PC-9 (cell line): ENCODE measurements at regions not wholly inside any gene's neighbourhood (a gene's known extent, or its start where the extent isn't known, plus 50 kb on each side); places are given as distances from the start of the nearest gene placed in this dataset.
A peak's percentile ranks its signal among the peaks of the same experiment; 100 is the strongest.

Experiments used
- BruUV-seq: library from RNA; stranded (reverse); fragments of 400-500 nt; replicated peaks from 2 replicates; lab custom pipeline; 2021; lab: Mats Ljungman, UMichigan
- CTCF ChIA-PET: fragments of 300-600 bp; sonication (Branson Sonifier 250); formaldehyde crosslinking; loops from one replicate; lab custom pipeline; 2022; ENCODE audit warnings: antibody characterized with exemption; lab: Charles Lee
- POLR2A ChIA-PET: fragments of 300-600 bp; sonication (Branson Sonifier 250); formaldehyde crosslinking; loops from one replicate; lab custom pipeline; 2022; ENCODE audit warnings: antibody characterized with exemption; ENCODE audit not compliant: unreplicated experiment; lab: Charles Lee
- DNase-seq, 2 experiments: peaks; one replicate each; pipeline versions ENCODE4 v3.0.0 to v3.0.0-alpha.2; 2015 to 2022; ENCODE audit warnings: mixed read lengths in 1 of 2
- H2AFZ ChIP-seq: fragments of 200-600 bp; sonication (generic); 2 replicates; pipeline ENCODE4 v1.8.1; 2017; ENCODE audit warnings: antibody characterized with exemption
- H3F3A ChIP-seq: fragments of 200-600 bp; sonication (generic); 2 replicates; pipeline ENCODE4 v1.8.1; 2017; ENCODE audit warnings: antibody characterized with exemption, mild to moderate bottlenecking, low read depth; ENCODE audit not compliant: insufficient read depth
- H3K27ac ChIP-seq: fragments of 200-600 bp; sonication (generic); 2 replicates; pipeline ENCODE4 v1.6.1; 2016; ENCODE audit warnings: mixed run types
- H3K27me3 ChIP-seq: fragments of 200-600 bp; sonication (generic); 2 replicates; pipeline ENCODE4 v1.6.1; 2016; ENCODE audit warnings: low read depth, mixed run types; ENCODE audit not compliant: insufficient read depth
- H3K36me3 ChIP-seq: fragments of 200-600 bp; sonication (generic); 2 replicates; pipeline ENCODE4 v1.6.1; 2016; ENCODE audit warnings: low read depth, mixed run types
- H3K4me1 ChIP-seq: fragments of 200-600 bp; sonication (generic); replicated peaks from 2 replicates; pipeline ENCODE4 v1.6.1; 2016; ENCODE audit warnings: mixed run types; ENCODE audit not compliant: insufficient read depth
- H3K4me2 ChIP-seq: fragments of 200-600 bp; sonication (generic); 2 replicates; pipeline ENCODE4 v1.6.1; 2017; ENCODE audit warnings: mixed run types
- H3K4me3 ChIP-seq: fragments of 200-600 bp; sonication (generic); 2 replicates; pipeline ENCODE4 v1.6.1; 2016; ENCODE audit warnings: mixed run types
- H3K79me2 ChIP-seq: fragments of 200-600 bp; sonication (generic); 2 replicates; pipeline ENCODE4 v1.6.1; 2017; ENCODE audit warnings: low read depth, mixed run types
- H3K9me2 ChIP-seq: fragments of 200-600 bp; sonication (generic); 2 replicates; pipeline ENCODE4 v1.8.1; 2017; ENCODE audit warnings: mild to moderate bottlenecking; ENCODE audit not compliant: insufficient read depth
- H3K9me3 ChIP-seq: fragments of 200-600 bp; sonication (generic); 2 replicates; pipeline ENCODE4 v1.8.1; 2016; ENCODE audit warnings: low read depth; ENCODE audit not compliant: insufficient read depth
- H4K20me1 ChIP-seq: fragments of 200-600 bp; sonication (generic); 2 replicates; pipeline ENCODE4 v1.8.1; 2017; ENCODE audit not compliant: insufficient read depth
- EZH2 ChIP-seq: fragments of 200-600 bp; sonication (generic); IDR thresholded peaks from 2 replicates; pipeline ENCODE4 v1.8.0; 2017; ENCODE audit warnings: antibody characterized with exemption, low read depth
- intact Hi-C: fragments of 100-400 bp; cut with micrococcal nuclease; formaldehyde crosslinking; loops from one replicate; pipeline ENCODE4 v1.10.0; 2022; ENCODE audit not compliant: unreplicated experiment
- TF ChIP-seq, protein P1 (sequence below): fragments of 200-600 bp; sonication (generic); conservative IDR thresholded peaks from 2 replicates; pipeline ENCODE4 v1.6.1; 2017; ENCODE audit warnings: mixed run types, antibody characterized with exemption, mild to moderate bottlenecking, moderate library complexity

DNA sequence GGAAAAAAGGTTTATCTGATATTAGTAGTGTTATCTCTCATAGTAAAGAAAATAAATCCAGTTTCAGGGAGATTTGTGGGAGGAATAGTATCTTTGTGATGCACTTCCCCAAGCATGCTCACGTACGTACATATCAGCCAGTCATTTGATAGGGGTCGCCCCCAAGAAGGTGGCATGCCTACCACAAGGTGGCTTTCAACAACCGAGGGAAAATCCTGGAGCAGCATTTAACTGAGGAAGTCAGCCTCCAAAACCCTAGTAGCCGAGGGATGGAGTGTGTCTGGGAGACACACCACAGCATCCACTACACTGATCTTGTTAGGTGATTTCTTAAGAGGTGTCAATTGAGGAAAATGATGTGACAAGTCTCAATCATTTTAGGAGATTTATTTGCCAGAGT, 623.9 kb downstream of the NYAP2 start:
- Histone ChIP-seq H3K36me3 (no peaks in the 10 kb centered on the region), H3K27me3 (no peaks in the 10 kb centered on the region), H3K79me2 (no peaks in the 10 kb centered on the region), H3K9me3 (peaks cover 3% of the 10 kb centered on the region; the same call in 1 of the 2 replicates), H2AFZ (no peak overlapping the region), H3K4me2 (no peak overlapping the region), H4K20me1 (no peaks in the 10 kb centered on the region), H3K4me3 (no peak overlapping the region), H3K9me2 (no peaks in the 10 kb centered on the region), H3F3A (no peaks in the 10 kb centered on the region), H3K27ac (no peak overlapping the region), H3K4me1 (peaks cover 6% of the 10 kb centered on the region)
- TF ChIP-seq EZH2: no peak
- TF ChIP-seq, protein P1, sequence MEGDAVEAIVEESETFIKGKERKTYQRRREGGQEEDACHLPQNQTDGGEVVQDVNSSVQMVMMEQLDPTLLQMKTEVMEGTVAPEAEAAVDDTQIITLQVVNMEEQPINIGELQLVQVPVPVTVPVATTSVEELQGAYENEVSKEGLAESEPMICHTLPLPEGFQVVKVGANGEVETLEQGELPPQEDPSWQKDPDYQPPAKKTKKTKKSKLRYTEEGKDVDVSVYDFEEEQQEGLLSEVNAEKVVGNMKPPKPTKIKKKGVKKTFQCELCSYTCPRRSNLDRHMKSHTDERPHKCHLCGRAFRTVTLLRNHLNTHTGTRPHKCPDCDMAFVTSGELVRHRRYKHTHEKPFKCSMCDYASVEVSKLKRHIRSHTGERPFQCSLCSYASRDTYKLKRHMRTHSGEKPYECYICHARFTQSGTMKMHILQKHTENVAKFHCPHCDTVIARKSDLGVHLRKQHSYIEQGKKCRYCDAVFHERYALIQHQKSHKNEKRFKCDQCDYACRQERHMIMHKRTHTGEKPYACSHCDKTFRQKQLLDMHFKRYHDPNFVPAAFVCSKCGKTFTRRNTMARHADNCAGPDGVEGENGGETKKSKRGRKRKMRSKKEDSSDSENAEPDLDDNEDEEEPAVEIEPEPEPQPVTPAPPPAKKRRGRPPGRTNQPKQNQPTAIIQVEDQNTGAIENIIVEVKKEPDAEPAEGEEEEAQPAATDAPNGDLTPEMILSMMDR: no peak
- intact Hi-C loops: no loop called here
- ChIA-PET CTCF (no interaction called here), POLR2A (no interaction called here)
- no TSS peak for BruUV-seq
- DNase-seq: no peak

DNA sequence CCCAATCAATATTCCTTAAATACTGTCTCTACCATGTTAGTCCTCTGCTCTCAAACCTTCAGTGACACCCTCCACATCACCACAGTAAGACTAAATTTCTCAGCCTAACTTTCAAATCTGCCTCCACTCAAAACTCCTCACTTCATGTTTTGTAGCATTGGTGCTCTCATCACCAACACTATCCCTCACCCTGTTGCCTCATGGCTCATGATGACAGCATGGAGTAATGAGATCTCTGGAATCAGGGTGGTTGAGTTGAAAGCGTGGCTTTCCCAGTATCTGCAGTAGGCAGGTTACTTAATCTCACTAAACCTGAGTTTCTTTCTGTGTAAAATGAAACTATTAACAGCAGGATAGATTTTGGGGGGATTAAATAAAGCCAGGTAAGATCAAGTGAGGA, 621.4 kb downstream of the NYAP2 start:
- POLR2A ChIA-PET: no interaction called here
- TF ChIP-seq, protein P1: no peak
- no peak for TF ChIP-seq EZH2
- Histone ChIP-seq H3K36me3 (no peaks in the 10 kb centered on the region), H3F3A (no peaks in the 10 kb centered on the region), H3K9me2 (no peaks in the 10 kb centered on the region), H3K27ac (no peak overlapping the region), H4K20me1 (no peaks in the 10 kb centered on the region), H3K4me1 (peaks cover 6% of the 10 kb centered on the region), H3K9me3 (peaks cover 3% of the 10 kb centered on the region; the same call in 1 of the 2 replicates), H3K27me3 (no peaks in the 10 kb centered on the region), H3K4me2 (no peak overlapping the region), H2AFZ (no peak overlapping the region), H3K79me2 (no peaks in the 10 kb centered on the region), H3K4me3 (no peak overlapping the region)
- CTCF ChIA-PET: no interaction called here
- no TSS peak for BruUV-seq
- intact Hi-C loops: no loop called here
- DNase-seq: no peak

DNA sequence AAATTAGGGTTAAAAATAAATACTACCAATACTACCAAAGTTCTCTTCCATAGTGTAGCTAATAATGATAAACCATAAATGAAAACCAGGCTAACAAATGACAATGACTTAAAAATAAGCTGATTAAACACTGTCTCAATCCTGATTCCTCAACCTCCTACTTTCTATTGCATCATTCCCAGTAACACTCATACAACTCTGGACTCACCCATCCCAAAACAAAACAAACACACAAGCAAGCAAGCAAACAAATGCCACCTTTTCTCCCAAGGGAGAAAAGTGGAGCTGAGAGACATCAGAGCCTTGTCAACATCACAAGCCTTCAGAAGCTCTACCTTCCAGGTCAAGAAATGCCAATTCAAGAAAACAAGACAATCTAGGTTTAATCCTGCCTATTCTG, 620.7 kb downstream of the NYAP2 start:
- DNase-seq: no peak
- intact Hi-C loops: no loop called here

More for the DNA sequence above, 620.7 kb downstream of the NYAP2 start:
- peaks cover 3% of the 10 kb centered on the region; the same call in 1 of the 2 replicates for H3F3A ChIP-seq
- H3K4me1 ChIP-seq: peaks cover 6% of the 10 kb centered on the region
- no peaks in the 10 kb centered on the region for H3K36me3 ChIP-seq
- no TSS peak for BruUV-seq
- H4K20me1 ChIP-seq: no peaks in the 10 kb centered on the region
- CTCF ChIA-PET: no interaction called here
- H3K27ac ChIP-seq: no peak overlapping the region
- H2AFZ ChIP-seq: peak overlapping the region; percentile 39; the same call in 1 of the 2 replicates
- TF ChIP-seq, protein P1: no peak
- TF ChIP-seq EZH2: no peak
- POLR2A ChIA-PET: no interaction called here
- no peak overlapping the region for H3K4me3 ChIP-seq
- no peak overlapping the region for H3K4me2 ChIP-seq
- H3K27me3 ChIP-seq: no peaks in the 10 kb centered on the region
- peaks cover 3% of the 10 kb centered on the region; the same call in 1 of the 2 replicates for H3K9me3 ChIP-seq
- H3K79me2 ChIP-seq: no peaks in the 10 kb centered on the region
- H3K9me2 ChIP-seq: no peaks in the 10 kb centered on the region
